ENCODE measurements at regions not wholly inside any gene's neighbourhood (a gene's known extent, or its start where the extent isn't known, plus 50 kb on each side); places are given as distances from the start of the nearest gene placed in this dataset.

DNA sequence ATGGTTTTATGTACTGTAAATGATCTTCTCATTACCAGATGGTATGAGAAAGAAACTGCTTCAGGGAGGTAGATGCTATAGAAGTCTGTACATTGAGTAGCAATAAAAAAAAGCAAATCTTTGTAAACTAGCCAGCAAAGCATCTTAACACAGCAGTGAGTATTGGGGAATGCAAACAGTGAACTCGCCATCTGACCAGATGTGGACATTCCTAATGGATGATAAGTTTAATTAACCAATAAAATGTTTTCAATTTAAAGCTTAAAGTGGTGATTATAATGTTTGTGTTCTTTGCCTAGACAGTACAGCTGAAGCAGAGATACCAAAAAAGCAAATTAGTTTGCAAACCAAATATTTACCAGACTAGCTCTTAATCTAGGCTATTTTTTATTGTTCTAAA, 1144.2 kb downstream of the FAT4 start:
- Histone ChIP-seq H3K27ac (no peak overlapping the region), H3K4me1 (no peaks in the 10 kb centered on the region), H3K4me3 (no peak overlapping the region), H3K36me3 (no peaks in the 10 kb centered on the region), H3K9me3 (no peaks in the 10 kb centered on the region), H3K27me3 (no peaks in the 10 kb centered on the region)
- TF ChIP-seq, protein P1, sequence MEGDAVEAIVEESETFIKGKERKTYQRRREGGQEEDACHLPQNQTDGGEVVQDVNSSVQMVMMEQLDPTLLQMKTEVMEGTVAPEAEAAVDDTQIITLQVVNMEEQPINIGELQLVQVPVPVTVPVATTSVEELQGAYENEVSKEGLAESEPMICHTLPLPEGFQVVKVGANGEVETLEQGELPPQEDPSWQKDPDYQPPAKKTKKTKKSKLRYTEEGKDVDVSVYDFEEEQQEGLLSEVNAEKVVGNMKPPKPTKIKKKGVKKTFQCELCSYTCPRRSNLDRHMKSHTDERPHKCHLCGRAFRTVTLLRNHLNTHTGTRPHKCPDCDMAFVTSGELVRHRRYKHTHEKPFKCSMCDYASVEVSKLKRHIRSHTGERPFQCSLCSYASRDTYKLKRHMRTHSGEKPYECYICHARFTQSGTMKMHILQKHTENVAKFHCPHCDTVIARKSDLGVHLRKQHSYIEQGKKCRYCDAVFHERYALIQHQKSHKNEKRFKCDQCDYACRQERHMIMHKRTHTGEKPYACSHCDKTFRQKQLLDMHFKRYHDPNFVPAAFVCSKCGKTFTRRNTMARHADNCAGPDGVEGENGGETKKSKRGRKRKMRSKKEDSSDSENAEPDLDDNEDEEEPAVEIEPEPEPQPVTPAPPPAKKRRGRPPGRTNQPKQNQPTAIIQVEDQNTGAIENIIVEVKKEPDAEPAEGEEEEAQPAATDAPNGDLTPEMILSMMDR (IDR thresholded peaks at IDR 0.05) = no peak
- TF ChIP-seq POLR2A (IDR thresholded peaks at IDR 0.05) = no peak
- DNase-seq = no peak

DNA sequence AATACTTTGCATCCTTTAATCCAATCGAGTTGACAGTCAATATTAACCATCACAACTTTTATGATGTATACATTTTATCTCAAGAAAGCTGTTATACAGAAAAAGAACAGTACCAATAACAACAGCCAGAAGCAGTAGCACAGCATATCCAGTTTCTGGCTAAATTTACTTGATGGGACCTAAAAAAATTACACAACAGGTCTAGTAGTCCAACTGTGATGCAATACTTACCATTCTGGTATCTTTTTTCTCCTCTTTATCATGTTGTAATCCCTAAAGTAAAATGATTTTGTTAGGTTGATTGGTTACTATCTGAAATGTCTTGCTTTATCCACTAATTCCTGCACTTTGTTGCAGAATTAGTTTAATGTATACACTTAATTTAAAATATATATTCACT, 1150.6 kb downstream of the FAT4 start:
- Histone ChIP-seq H3K36me3 (no peaks in the 10 kb centered on the region), H3K4me3 (no peak overlapping the region), H3K27me3 (no peaks in the 10 kb centered on the region), H3K27ac (no peak overlapping the region), H3K9me3 (peaks cover 0 to 4% (median 0%) of the 10 kb centered on the region in 4 donors), H3K4me1 (no peaks in the 10 kb centered on the region)
- TF ChIP-seq, protein P1 (IDR thresholded peaks at IDR 0.05) = no peak
- TF ChIP-seq POLR2A (IDR thresholded peaks at IDR 0.05) = no peak
- DNase-seq = no peak

DNA sequence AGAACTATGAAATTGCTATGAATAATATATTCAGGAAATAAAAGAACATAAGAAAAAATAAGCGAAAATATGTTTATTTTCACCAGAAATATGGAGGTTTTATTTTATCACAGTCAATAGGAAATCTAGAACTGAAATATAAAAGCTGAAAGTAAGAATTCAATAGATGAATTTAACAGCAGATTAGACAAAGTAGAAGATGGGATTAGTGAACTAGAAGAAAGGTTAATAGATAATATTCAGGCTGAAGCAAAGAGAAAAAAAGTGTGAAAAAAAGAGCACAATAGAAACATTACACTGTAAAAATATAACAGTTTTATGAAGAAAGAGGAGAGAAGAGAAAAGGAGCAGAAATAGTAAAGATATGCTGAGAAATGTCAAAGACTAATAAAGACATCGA, 1152.1 kb downstream of the FAT4 start:
- no peak for DNase-seq
- no peak for TF ChIP-seq POLR2A (IDR thresholded peaks at IDR 0.05)
- TF ChIP-seq, protein P1 (IDR thresholded peaks at IDR 0.05) = no peak

DNA sequence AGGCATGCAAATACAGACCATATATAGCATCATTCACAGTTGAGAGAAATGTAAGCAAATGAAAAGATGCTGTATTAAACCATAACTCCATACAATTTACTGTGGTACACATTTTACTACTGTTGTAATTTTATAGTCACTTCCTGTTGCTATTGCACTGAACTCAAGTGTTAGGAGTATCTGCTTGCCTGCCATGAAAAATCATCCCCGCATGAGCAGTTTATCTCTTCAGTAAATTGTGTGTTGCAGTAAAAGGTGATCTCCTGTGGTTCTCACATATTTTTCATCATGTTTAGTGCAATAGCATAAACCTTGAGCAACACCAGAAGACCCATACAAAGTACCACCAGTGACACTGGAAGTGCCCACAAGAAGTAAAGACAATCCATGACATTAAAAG, 1153.4 kb downstream of the FAT4 start:
- TF ChIP-seq, protein P1 (IDR thresholded peaks at IDR 0.05) = no peak
- no peak for TF ChIP-seq POLR2A (IDR thresholded peaks at IDR 0.05)
- no peaks in the 10 kb centered on the region for H3K27me3 ChIP-seq
- peaks cover 0 to 4% (median 0%) of the 10 kb centered on the region in 4 donors for H3K9me3 ChIP-seq
- no peak overlapping the region for H3K4me3 ChIP-seq
- H3K36me3 ChIP-seq = no peaks in the 10 kb centered on the region
- H3K27ac ChIP-seq = no peak overlapping the region
- no peak for DNase-seq
- H3K4me1 ChIP-seq = no peaks in the 10 kb centered on the region

More for the DNA sequence above, 1152.1 kb downstream of the FAT4 start:
- Histone ChIP-seq H3K36me3 (no peaks in the 10 kb centered on the region), H3K27me3 (no peaks in the 10 kb centered on the region), H3K27ac (no peak overlapping the region), H3K4me3 (no peak overlapping the region), H3K9me3 (peaks cover 0 to 4% (median 0%) of the 10 kb centered on the region in 4 donors), H3K4me1 (no peaks in the 10 kb centered on the region)

DNA sequence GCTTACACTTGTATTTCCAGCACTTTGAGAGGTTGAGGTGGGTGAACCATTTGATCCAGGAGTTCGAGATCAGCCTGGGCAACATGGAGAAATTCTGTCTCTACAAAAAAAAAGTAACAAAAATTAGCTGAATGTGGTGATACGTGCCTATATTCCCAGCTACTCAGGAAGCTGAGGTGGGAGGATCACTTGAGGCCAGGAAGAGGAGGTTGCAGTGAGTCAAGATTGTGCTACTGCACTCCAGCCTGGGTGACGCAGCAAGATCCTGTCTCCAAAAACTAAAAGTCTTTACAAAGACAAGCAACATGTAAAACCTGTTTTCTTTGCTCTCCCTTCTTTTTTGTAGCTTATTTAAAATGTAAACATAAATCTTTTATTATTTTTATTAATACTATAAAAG, 1156.1 kb downstream of the FAT4 start:
- TF ChIP-seq, protein P1 (IDR thresholded peaks at IDR 0.05) = no peak
- no peak for TF ChIP-seq POLR2A (IDR thresholded peaks at IDR 0.05)
- DNase-seq = no peak
- Histone ChIP-seq H3K9me3 (peaks cover 0 to 4% (median 0%) of the 10 kb centered on the region in 4 donors), H3K36me3 (no peaks in the 10 kb centered on the region), H3K27ac (no peak overlapping the region), H3K4me3 (no peak overlapping the region), H3K27me3 (no peaks in the 10 kb centered on the region), H3K4me1 (no peaks in the 10 kb centered on the region)

DNA sequence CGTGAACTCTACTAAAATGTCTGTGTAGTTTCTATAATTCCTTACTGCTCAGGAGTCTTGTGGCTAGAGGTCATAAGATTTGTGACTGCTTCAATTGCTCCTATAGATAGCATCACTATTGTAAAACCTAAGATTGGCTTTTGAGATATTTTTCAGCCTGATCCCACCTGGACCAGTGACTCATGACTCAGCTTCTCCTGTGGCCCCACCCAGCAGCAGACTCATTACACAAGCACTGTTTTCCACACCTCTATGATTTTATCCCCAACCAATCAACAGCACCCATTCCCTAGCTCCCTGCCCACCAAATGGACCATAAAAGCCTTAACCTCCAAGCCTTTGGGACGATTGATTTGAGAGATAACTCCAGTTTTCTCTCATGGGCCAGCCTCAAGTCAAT, 1157.0 kb upstream of the INTU start:
- H3K9me3 ChIP-seq = no peaks in the 10 kb centered on the region
- H3K27me3 ChIP-seq = no peaks in the 10 kb centered on the region
- TF ChIP-seq, protein P1 (IDR thresholded peaks at IDR 0.05) = no peak
- no peak for TF ChIP-seq POLR2A (IDR thresholded peaks at IDR 0.05)
- H3K27ac ChIP-seq = no peak overlapping the region
- no peaks in the 10 kb centered on the region for H3K36me3 ChIP-seq
- no peak overlapping the region for H3K4me3 ChIP-seq
- DNase-seq = no peak
- H3K4me1 ChIP-seq = no peaks in the 10 kb centered on the region

Measured in Peyer's patch (tissue), 4 donors.